ENCODE measurements at regions not wholly inside any gene's neighbourhood (a gene's known extent, or its start where the extent isn't known, plus 50 kb on each side); places are given as distances from the start of the nearest gene placed in this dataset.

- TF ChIP-seq POLR2A (IDR thresholded peaks at IDR 0.05) (no peak), CTCF (IDR thresholded peaks at IDR 0.05 in 8 of 11, conservative IDR thresholded peaks at IDR 0.05 in 3 of 11) (no peak)
Measured at GRCh38 chr16:6066652-6067051, 969.1 kb upstream of the EEF2KMT start.
